Right atrium auricular region (tissue), 2 donors: ENCODE measurements at regions not wholly inside any gene's neighbourhood (a gene's known extent, or its start where the extent isn't known, plus 50 kb on each side); places are given as distances from the start of the nearest gene placed in this dataset.
"Not testable (repeated sequence)": the region's sequence is repeated elsewhere in the genome, so short reads cannot be mapped to it uniquely, and the experiment has no call there.

Experiments
- DNase-seq: peaks from one replicate; pipeline ENCODE4 v3.0.0-alpha.2; 2019; ENCODE audit warnings: low spot score
- H3K27ac ChIP-seq, 2 donors: fragments of 200-600 bp; sonication (generic); 1 replicate in 1 of 2; 2 replicates in 1 of 2; pipeline ENCODE4 v1.5.1; 2016 to 2019
- H3K27me3 ChIP-seq, 2 donors: fragments of 200-600 bp; sonication (generic); one replicate each; pipeline versions ENCODE4 v1.5.1 to v1.6.0; 2017 to 2019
- H3K36me3 ChIP-seq: fragments of 200-600 bp; sonication (generic); one replicate; pipeline ENCODE4 v1.5.1; 2016
- H3K4me1 ChIP-seq, 2 donors: fragments of 200-600 bp; sonication (generic); one replicate each; pipeline versions ENCODE4 v1.5.1 to v1.6.0; 2017 to 2019
- H3K4me3 ChIP-seq, 2 donors: fragments of 200-600 bp; sonication (generic); 1 replicate in 1 of 2; 2 replicates in 1 of 2; pipeline ENCODE4 v1.5.1; 2017 to 2019; ENCODE audit warnings: mild to moderate bottlenecking in 1 of 2, moderate library complexity in 1 of 2
- H3K9me3 ChIP-seq, 2 donors: fragments of 200-600 bp; sonication (generic); one replicate each; pipeline ENCODE4 v1.5.1; 2019

GRCh38 chr7:65549589-65550443, 176.2 kb downstream of the ZNF92 start:
- not testable (repeated sequence) for DNase-seq, H3K4me3 ChIP-seq, H3K27ac ChIP-seq, H3K27me3 ChIP-seq, H3K9me3 ChIP-seq, H3K36me3 ChIP-seq, H3K4me1 ChIP-seq

- H3K9me3 ChIP-seq, DNase-seq, H3K36me3 ChIP-seq, H3K27me3 ChIP-seq, H3K27ac ChIP-seq, H3K4me3 ChIP-seq, H3K4me1 ChIP-seq: not testable (repeated sequence)
Measured at GRCh38 chr7:65550444-65550809, 176.8 kb downstream of the ZNF92 start.

GRCh38 chr7:65551042-65551441, 177.4 kb downstream of the ZNF92 start:
- DNase-seq, H3K9me3 ChIP-seq, H3K4me1 ChIP-seq, H3K27me3 ChIP-seq, H3K27ac ChIP-seq, H3K36me3 ChIP-seq, H3K4me3 ChIP-seq: not testable (repeated sequence)

- not testable (repeated sequence) for H3K4me1 ChIP-seq, DNase-seq, H3K27me3 ChIP-seq, H3K4me3 ChIP-seq, H3K27ac ChIP-seq, H3K9me3 ChIP-seq, H3K36me3 ChIP-seq
Measured at GRCh38 chr7:65554553-65555476, 181.2 kb downstream of the ZNF92 start.

GRCh38 chr7:65558584-65558983, 184.9 kb downstream of the ZNF92 start:
- not testable (repeated sequence) for H3K27ac ChIP-seq, H3K27me3 ChIP-seq, H3K9me3 ChIP-seq, H3K4me1 ChIP-seq, H3K4me3 ChIP-seq, H3K36me3 ChIP-seq
- DNase-seq: peak; percentile 56

- not testable (repeated sequence) for DNase-seq, H3K9me3 ChIP-seq, H3K4me3 ChIP-seq, H3K27ac ChIP-seq, H3K36me3 ChIP-seq, H3K27me3 ChIP-seq, H3K4me1 ChIP-seq
Measured at GRCh38 chr7:65561786-65562372, 188.2 kb downstream of the ZNF92 start.

GRCh38 chr7:65562522-65562921, 188.9 kb downstream of the ZNF92 start:
- not testable (repeated sequence) for DNase-seq, H3K36me3 ChIP-seq, H3K27ac ChIP-seq, H3K9me3 ChIP-seq, H3K4me3 ChIP-seq, H3K4me1 ChIP-seq, H3K27me3 ChIP-seq

DNA sequence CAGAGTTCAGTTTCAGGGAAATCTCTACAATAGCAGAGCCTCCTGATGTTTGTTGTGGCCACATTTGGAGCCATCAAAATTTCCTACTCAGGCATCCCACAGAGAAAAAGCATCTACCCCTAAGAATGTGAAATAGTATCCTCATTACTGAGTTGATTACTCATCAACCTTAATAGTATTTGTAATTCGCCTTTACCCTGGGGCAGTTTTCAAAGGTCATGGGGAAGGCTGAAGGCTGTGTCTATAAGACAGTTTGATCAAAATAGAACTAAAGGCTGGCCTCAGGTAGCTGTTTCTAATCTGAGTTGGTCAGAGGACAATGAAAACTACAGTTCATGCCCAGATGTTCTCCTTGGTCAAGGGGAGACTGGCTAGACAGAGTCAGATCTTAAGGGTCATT, 189.7 kb downstream of the ZNF92 start:
- DNase-seq, H3K4me1 ChIP-seq, H3K9me3 ChIP-seq, H3K27me3 ChIP-seq, H3K27ac ChIP-seq, H3K4me3 ChIP-seq, H3K36me3 ChIP-seq: not testable (repeated sequence)

DNA sequence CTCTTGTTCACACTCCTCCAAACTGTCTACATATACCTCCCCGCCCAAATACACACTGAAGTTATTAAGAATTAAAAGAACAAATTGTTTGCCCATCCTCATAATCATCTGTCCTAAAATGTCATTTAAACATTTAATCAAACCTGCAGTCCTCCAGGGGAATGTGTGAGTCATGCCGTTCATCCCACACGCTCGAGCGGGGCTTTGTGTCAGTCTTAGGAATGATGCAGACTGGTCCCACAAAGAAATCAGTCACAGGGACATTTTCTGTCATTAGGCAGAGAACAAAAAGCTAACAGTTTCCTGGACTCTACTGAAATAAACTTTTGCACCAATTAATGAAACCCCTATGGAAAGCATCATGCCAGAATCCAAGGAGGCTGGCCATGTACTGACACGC, 194.6 kb downstream of the ZNF92 start:
- H3K9me3 ChIP-seq, H3K27me3 ChIP-seq, H3K27ac ChIP-seq, H3K36me3 ChIP-seq, DNase-seq, H3K4me3 ChIP-seq, H3K4me1 ChIP-seq: not testable (repeated sequence)

DNA sequence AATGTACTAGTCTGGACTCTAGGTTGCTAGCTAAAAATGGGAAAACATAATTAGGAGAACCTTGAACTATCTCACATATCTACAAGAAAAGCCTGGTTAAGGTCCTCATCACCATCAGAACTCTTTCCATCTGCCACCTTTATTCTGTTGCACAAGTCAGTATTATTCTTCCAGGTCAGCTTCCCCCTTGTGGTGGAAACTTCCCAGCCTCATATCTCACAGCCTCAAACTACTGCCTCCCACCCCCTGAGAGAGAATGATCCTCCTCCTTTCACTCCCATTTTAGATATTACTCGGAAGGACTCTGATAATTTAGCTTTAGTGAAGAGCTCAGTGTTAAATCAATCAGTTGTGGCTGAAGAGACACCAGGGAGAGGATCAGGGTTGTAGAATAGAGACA, 197.3 kb downstream of the ZNF92 start:
- DNase-seq, H3K9me3 ChIP-seq, H3K4me3 ChIP-seq, H3K27ac ChIP-seq, H3K4me1 ChIP-seq, H3K36me3 ChIP-seq, H3K27me3 ChIP-seq: not testable (repeated sequence)

DNA sequence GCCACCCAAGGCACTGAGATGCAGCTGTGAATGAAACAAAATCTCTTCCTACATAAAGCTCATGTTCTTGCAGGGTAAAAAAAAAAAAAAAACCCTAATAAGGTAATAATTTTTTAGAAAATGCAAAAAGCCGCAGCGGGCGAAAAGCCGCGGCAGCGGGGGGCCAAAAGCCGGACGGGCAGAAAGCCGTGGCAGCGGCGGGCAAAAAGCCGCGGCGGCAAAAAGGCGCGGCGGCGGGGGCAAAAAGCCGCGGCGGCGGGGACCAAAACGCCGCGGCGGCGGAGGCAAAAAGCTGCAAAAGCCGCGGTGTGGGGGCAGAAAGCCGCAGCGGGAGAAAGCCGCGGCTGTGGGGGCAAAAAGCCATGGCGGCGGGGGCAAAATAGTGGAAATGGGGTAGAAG, 198.9 kb downstream of the ZNF92 start:
- not testable (repeated sequence) for H3K4me1 ChIP-seq, DNase-seq, H3K36me3 ChIP-seq, H3K9me3 ChIP-seq, H3K4me3 ChIP-seq, H3K27me3 ChIP-seq, H3K27ac ChIP-seq

DNA sequence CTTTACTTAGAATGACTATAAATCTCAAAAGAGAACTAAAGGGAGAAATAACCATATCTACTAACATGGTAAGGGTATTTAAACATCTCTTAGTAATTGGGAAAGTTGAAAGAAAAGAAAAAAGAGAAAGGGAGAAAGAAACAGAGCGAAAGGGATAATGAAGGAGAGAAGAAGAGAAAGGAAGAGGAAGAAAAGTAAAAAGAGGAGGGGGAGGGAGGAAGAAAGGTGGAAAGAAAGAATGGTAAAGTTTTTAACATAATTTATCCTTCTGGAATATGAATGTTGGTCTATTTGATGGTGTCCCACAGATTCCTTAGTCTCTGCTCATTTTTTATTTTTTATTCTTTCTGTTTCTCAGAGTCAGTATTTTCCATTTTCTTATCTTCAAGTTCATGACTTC, 202.7 kb downstream of the ZNF92 start:
- H3K9me3 ChIP-seq, H3K36me3 ChIP-seq, H3K4me3 ChIP-seq: not testable (repeated sequence)

GRCh38 chr7:65582518-65583119, 209.0 kb downstream of the ZNF92 start:
- H3K4me1 ChIP-seq, H3K4me3 ChIP-seq, H3K27ac ChIP-seq, H3K9me3 ChIP-seq, DNase-seq, H3K36me3 ChIP-seq, H3K27me3 ChIP-seq: not testable (repeated sequence)

More for the DNA sequence above, 202.7 kb downstream of the ZNF92 start:
- H3K4me1 ChIP-seq, DNase-seq, H3K27me3 ChIP-seq, H3K27ac ChIP-seq: not testable (repeated sequence)

GRCh38 chr7:65602495-65602894, 228.8 kb downstream of the ZNF92 start:
- not testable (repeated sequence) for H3K27me3 ChIP-seq, H3K9me3 ChIP-seq, H3K36me3 ChIP-seq, H3K27ac ChIP-seq, H3K4me1 ChIP-seq, DNase-seq, H3K4me3 ChIP-seq
